OCI-LY3 (cell line): ENCODE measurements at regions not wholly inside any gene's neighbourhood (a gene's known extent, or its start where the extent isn't known, plus 50 kb on each side); places are given as distances from the start of the nearest gene placed in this dataset.

ENCODE experiments used
- H2AFZ ChIP-seq: fragments of 200-600, 300-600 bp; shearing (Covaris generic); 2 replicates; pipeline ENCODE4 v1.6.0; 2014; ENCODE audit warnings: antibody characterized with exemption, low read depth, low read length
- H3K27ac ChIP-seq: fragments of 200-600, 300-600 bp; sonication (generic); 2 replicates; pipeline ENCODE4 v1.5.1; 2014; ENCODE audit warnings: mild to moderate bottlenecking, low read length, moderate library complexity, mixed read lengths
- H3K27me3 ChIP-seq: fragments of 200-600, 300-600 bp; sonication (generic); 2 replicates; pipeline ENCODE4 v1.6.1; 2014; ENCODE audit warnings: low read depth, low read length, mixed read lengths
- H3K36me3 ChIP-seq: fragments of 200-600, 300-600 bp; sonication (generic); replicated peaks from 2 replicates; pipeline ENCODE3; 2014; ENCODE audit warnings: low read depth, low read length, mixed read lengths
- H3K4me1 ChIP-seq: fragments of 300-600, 200-600 bp; sonication (generic); 2 replicates; pipeline ENCODE4 v1.6.1; 2014; ENCODE audit warnings: low read length, mixed read lengths
- H3K4me2 ChIP-seq: fragments of 200-600, 300-600 bp; sonication (generic); 2 replicates; pipeline ENCODE4 v1.6.1; 2014; ENCODE audit warnings: low read length, mixed read lengths
- H3K4me3 ChIP-seq: fragments of 300-600, 200-600 bp; sonication (generic); 2 replicates; pipeline ENCODE4 v1.5.1; 2014; ENCODE audit warnings: antibody characterized with exemption, mild to moderate bottlenecking, low read length, moderate library complexity
- H3K79me2 ChIP-seq: fragments of 300-600, 200-600 bp; shearing (Covaris generic); 2 replicates; pipeline ENCODE4 v1.6.1; 2014; ENCODE audit warnings: mild to moderate bottlenecking, low read length, mixed read lengths
- H3K9ac ChIP-seq: fragments of 300-600, 200-600 bp; shearing (Covaris generic); 2 replicates; pipeline ENCODE4 v1.6.0; 2014; ENCODE audit warnings: mild to moderate bottlenecking, low read length, moderate library complexity
- H3K9me3 ChIP-seq: fragments of 200-600, 300-600 bp; shearing (Covaris generic); 2 replicates; pipeline ENCODE4 v1.6.1; 2014; ENCODE audit warnings: low read length, mixed read lengths; ENCODE audit not compliant: insufficient read depth
- H4K20me1 ChIP-seq: fragments of 200-600, 300-600 bp; sonication (generic); 2 replicates; pipeline ENCODE4 v1.6.1; 2016; ENCODE audit warnings: low read length, mixed read lengths; ENCODE audit not compliant: insufficient read depth
- EZH2phosphoT487 ChIP-seq: fragments of 200-600 bp; shearing (Covaris generic); IDR thresholded peaks from 2 replicates; pipeline ENCODE4 v1.6.1; 2018; ENCODE audit warnings: antibody characterized with exemption, mixed run types, low read depth
- TF ChIP-seq, protein P1 (sequence below): fragments of 200-600, 300-600 bp; sonication (generic); IDR thresholded peaks from 2 replicates; pipeline ENCODE4 v1.5.1; 2014; ENCODE audit warnings: antibody characterized with exemption, low read length, low read depth

DNA sequence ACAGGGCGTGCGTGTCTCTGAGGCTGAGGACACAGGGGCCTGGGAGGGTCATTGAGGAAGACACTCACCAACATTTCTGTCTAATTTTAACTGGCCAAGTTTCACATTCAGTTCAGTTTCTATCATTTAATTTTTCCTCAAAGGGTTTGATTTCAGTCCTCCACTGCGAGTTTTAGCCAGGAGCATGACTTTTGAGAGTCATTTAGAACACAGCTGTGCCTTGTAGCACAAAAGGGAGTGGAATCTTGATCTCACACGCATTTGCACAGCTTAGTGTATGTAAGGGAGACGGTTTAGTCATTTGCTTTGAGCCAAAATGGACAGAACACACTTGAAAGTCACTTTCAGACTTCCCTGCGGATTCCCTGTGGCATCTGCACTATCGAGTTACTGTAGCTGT lies 1090.8 kb downstream of the BCL11B start:
- Histone ChIP-seq H4K20me1 (no peaks in the 10 kb centered on the region), H3K9me3 (no peaks in the 10 kb centered on the region), H3K4me3 (no peak overlapping the region), H3K4me1 (peaks cover 85% of the 10 kb centered on the region), H3K27me3 (no peaks in the 10 kb centered on the region), H3K36me3 (peaks cover 4% of the 10 kb centered on the region), H3K27ac (peak overlapping the region; percentile 83), H3K4me2 (no peak overlapping the region), H3K79me2 (no peaks in the 10 kb centered on the region), H3K9ac (peak overlapping the region; percentile 32; the same call in 1 of the 2 replicates), H2AFZ (peak overlapping the region; percentile 78)
- TF ChIP-seq, protein P1, sequence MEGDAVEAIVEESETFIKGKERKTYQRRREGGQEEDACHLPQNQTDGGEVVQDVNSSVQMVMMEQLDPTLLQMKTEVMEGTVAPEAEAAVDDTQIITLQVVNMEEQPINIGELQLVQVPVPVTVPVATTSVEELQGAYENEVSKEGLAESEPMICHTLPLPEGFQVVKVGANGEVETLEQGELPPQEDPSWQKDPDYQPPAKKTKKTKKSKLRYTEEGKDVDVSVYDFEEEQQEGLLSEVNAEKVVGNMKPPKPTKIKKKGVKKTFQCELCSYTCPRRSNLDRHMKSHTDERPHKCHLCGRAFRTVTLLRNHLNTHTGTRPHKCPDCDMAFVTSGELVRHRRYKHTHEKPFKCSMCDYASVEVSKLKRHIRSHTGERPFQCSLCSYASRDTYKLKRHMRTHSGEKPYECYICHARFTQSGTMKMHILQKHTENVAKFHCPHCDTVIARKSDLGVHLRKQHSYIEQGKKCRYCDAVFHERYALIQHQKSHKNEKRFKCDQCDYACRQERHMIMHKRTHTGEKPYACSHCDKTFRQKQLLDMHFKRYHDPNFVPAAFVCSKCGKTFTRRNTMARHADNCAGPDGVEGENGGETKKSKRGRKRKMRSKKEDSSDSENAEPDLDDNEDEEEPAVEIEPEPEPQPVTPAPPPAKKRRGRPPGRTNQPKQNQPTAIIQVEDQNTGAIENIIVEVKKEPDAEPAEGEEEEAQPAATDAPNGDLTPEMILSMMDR: no peak
- TF ChIP-seq EZH2phosphoT487: no peak

DNA sequence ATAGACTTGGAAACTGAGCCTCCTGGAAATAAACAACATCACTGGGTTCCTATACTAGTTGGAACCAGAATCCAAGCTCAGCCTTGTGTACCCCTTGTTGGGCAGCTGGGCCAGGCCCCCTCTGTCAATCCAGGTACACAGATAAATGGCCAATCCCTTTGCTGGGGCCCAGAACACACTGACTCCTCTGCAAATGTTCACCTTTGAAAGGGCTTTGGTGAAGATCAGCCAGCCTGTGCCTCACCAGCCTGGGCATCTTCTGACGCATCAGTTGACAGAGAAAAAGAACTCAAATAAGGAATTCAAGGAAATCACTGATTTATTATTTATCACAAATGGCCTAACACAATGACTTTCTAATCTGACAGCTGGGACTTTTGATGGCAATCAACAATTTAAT lies 1090.2 kb downstream of the BCL11B start:
- TF ChIP-seq, protein P1: no peak
- TF ChIP-seq EZH2phosphoT487: no peak
- no peak overlapping the region; the same call in 1 of the 2 replicates for H3K4me2 ChIP-seq
- no peaks in the 10 kb centered on the region for H4K20me1 ChIP-seq
- peaks cover 4% of the 10 kb centered on the region for H3K36me3 ChIP-seq
- H3K4me3 ChIP-seq: no peak overlapping the region
- 0 out of 2 replicates have a peak overlapping the region, but pooled peaks have one; percentile 3 for H2AFZ ChIP-seq
- H3K9ac ChIP-seq: peak overlapping the region; percentile 29
- peak overlapping the region; percentile 83 for H3K27ac ChIP-seq
- no peaks in the 10 kb centered on the region for H3K9me3 ChIP-seq
- no peaks in the 10 kb centered on the region for H3K27me3 ChIP-seq
- H3K4me1 ChIP-seq: peaks cover 80% of the 10 kb centered on the region
- no peaks in the 10 kb centered on the region for H3K79me2 ChIP-seq

DNA sequence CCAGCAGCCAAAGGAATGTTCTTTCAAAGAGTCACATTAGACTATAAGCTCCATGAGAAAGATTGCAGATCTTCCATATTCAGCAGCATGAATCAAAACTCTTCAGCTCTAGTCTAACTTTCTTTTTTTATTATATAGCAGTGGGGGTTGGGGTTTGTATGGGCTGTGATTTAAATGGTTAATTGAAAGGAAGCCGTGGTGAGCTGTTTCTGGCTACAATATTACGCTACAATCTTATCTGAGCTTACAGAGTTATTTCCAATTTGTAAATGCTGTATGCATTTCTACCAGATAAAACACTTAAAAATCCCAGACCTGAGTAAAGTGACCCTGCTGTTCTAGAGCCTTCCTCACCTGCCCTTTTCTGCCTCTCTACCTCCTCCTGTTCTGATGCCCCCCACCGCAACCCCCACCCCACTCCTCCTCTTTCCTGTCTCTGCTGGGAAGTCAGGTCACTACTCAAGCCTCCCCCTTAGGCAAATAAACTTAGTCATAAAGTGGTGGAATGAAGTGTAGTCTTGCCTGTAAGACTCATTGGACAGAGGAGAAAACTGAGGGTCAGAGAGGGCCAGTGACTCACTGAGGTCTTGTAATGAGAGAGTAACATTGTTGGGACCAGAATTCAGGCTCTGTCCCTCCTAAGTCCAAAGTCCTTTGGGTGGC lies 1089.5 kb downstream of the BCL11B start:
- Histone ChIP-seq H3K79me2 (no peaks in the 10 kb centered on the region), H3K9ac (peak overlapping the region; percentile 29), H3K9me3 (no peaks in the 10 kb centered on the region), H4K20me1 (no peaks in the 10 kb centered on the region), H3K4me1 (peaks cover 72% of the 10 kb centered on the region), H3K27me3 (no peaks in the 10 kb centered on the region), H3K36me3 (peaks cover 4% of the 10 kb centered on the region), H3K27ac (peak overlapping the region; percentile 83), H3K4me2 (peak overlapping the region; percentile 24; the same call in 1 of the 2 replicates), H3K4me3 (no peak overlapping the region), H2AFZ (peak overlapping the region; percentile 28; the same call in 1 of the 2 replicates)
- TF ChIP-seq, protein P1: no peak
- TF ChIP-seq EZH2phosphoT487: no peak

DNA sequence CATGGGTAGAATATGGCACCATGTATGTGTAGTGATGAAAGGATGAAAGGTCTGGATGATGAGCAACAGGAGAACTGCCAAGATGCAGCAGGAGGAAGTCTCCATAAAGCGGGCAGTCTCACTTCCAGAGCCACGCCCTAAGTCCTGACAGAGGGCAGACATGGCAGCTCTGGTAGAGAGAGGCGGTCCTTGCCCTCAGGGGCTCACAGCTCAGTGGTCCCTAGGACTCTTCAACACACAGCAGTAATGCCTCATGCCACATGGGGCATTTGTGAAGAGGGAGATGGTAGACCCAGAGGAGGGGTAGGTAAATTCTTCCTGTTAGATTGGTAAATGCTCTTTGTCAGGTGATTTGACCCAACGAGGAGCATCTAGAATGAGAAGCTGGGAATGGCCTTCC lies 1088.4 kb downstream of the BCL11B start:
- peaks cover 4% of the 10 kb centered on the region for H3K36me3 ChIP-seq
- no peak overlapping the region; the same call in 1 of the 2 replicates for H3K9ac ChIP-seq
- no peaks in the 10 kb centered on the region for H3K27me3 ChIP-seq
- no peaks in the 10 kb centered on the region for H3K79me2 ChIP-seq
- no peaks in the 10 kb centered on the region for H3K9me3 ChIP-seq
- H2AFZ ChIP-seq: peak overlapping the region; percentile 12; the same call in 1 of the 2 replicates
- H3K4me3 ChIP-seq: no peak overlapping the region
- H4K20me1 ChIP-seq: no peaks in the 10 kb centered on the region
- H3K4me1 ChIP-seq: peaks cover 62% of the 10 kb centered on the region
- no peak overlapping the region for H3K4me2 ChIP-seq
- no peak for TF ChIP-seq EZH2phosphoT487
- TF ChIP-seq, protein P1: no peak
- H3K27ac ChIP-seq: peak overlapping the region; percentile 83
